Stomach (tissue), 4 donors: ENCODE measurements at regions not wholly inside any gene's neighbourhood (a gene's known extent, or its start where the extent isn't known, plus 50 kb on each side); places are given as distances from the start of the nearest gene placed in this dataset.

Source experiments
- EP300 ChIP-seq: sonication (generic); formaldehyde crosslinking; IDR thresholded peaks from one replicate; pipeline ENCODE4 v1.6.1; 2017; ENCODE audit warnings: antibody characterized with exemption
- POLR2A ChIP-seq, 4 donors: fragments of 450-650 bp; IDR thresholded peaks; one replicate each; pipeline ENCODE4 v1.6.1; 2016; ENCODE audit warnings: antibody characterized with exemption in 4 of 4, control low read depth in 2 of 4, mild to moderate bottlenecking in 1 of 4, moderate library complexity in 1 of 4
- POLR2AphosphoS5 ChIP-seq, 3 donors: sonication (generic); formaldehyde crosslinking; IDR thresholded peaks; one replicate each; pipeline ENCODE4 v1.6.1; 2016; ENCODE audit warnings: antibody characterized with exemption in 3 of 3
- TF ChIP-seq, protein P1 (sequence below), 7 experiments: fragments of 450-650 bp in 4 of 7; fragments of 200-600 bp in 3 of 7; sonication (generic) in 3 of 7; IDR thresholded peaks; one replicate each; pipeline ENCODE4 v1.5.1; 2016 to 2019; ENCODE audit warnings: antibody characterized with exemption in 7 of 7, control low read depth in 2 of 7, mild to moderate bottlenecking in 1 of 7

- TF ChIP-seq POLR2A (IDR thresholded peaks at IDR 0.05): no peak
- TF ChIP-seq, protein P1, sequence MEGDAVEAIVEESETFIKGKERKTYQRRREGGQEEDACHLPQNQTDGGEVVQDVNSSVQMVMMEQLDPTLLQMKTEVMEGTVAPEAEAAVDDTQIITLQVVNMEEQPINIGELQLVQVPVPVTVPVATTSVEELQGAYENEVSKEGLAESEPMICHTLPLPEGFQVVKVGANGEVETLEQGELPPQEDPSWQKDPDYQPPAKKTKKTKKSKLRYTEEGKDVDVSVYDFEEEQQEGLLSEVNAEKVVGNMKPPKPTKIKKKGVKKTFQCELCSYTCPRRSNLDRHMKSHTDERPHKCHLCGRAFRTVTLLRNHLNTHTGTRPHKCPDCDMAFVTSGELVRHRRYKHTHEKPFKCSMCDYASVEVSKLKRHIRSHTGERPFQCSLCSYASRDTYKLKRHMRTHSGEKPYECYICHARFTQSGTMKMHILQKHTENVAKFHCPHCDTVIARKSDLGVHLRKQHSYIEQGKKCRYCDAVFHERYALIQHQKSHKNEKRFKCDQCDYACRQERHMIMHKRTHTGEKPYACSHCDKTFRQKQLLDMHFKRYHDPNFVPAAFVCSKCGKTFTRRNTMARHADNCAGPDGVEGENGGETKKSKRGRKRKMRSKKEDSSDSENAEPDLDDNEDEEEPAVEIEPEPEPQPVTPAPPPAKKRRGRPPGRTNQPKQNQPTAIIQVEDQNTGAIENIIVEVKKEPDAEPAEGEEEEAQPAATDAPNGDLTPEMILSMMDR (IDR thresholded peaks at IDR 0.05): no peak
- no peak for TF ChIP-seq POLR2AphosphoS5 (IDR thresholded peaks at IDR 0.05)
- TF ChIP-seq EP300: no peak
Observed at GRCh38 chr10:111956841-111957240, 226.7 kb downstream of the GPAM start.
